Keratinocyte (primary cell): ENCODE measurements at regions not wholly inside any gene's neighbourhood (a gene's known extent, or its start where the extent isn't known, plus 50 kb on each side); places are given as distances from the start of the nearest gene placed in this dataset.

ENCODE experiments used
- EZH2 ChIP-seq: IDR thresholded peaks from one replicate; pipeline ENCODE4 v1.6.1; 2012; ENCODE audit warnings: inconsistent platforms, mild to moderate bottlenecking, low read length, moderate library complexity
- TF ChIP-seq, protein P1 (sequence below), 3 experiments: IDR thresholded peaks in 1 of 3; conservative IDR thresholded peaks in 1 of 3; optimal IDR thresholded peaks in 1 of 3; 2 replicates in 2 of 3; 3 replicates in 1 of 3; pipeline versions ENCODE3 to v1.5.1; 2011; ENCODE audit warnings: low read length in 3 of 3, mild to moderate bottlenecking in 3 of 3, moderate library complexity in 2 of 3, control low read depth in 1 of 3, inconsistent platforms in 1 of 3; ENCODE audit not compliant: insufficient read depth in 2 of 3; ENCODE audit errors: extremely low read depth in 1 of 3

DNA sequence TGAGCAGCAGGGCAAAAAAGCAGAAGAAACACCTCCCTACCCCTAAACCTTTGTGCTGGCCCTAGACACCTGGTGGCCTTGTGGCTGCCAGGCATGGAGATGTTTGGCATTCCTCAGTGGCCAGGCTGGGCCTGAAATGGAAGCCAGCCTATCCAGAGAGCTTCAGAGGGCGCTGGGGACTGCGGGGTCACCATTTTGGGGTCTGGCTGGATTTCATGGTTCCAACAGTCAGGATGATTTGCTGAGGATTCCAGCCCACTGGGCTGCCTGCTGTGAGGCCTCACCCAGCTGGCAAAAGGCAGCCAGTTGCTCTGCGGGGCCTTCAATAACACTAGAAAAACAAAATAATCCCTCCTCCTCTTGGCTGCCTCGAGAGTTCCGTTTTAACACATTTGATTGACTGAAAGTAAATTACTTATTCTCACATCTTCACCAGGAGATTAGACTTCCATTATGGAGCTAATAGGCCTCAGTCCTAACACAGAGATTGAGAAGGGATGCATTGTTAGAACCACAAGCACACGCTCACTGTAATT lies 154.1 kb downstream of the EN1 start:
- TF ChIP-seq, protein P1, sequence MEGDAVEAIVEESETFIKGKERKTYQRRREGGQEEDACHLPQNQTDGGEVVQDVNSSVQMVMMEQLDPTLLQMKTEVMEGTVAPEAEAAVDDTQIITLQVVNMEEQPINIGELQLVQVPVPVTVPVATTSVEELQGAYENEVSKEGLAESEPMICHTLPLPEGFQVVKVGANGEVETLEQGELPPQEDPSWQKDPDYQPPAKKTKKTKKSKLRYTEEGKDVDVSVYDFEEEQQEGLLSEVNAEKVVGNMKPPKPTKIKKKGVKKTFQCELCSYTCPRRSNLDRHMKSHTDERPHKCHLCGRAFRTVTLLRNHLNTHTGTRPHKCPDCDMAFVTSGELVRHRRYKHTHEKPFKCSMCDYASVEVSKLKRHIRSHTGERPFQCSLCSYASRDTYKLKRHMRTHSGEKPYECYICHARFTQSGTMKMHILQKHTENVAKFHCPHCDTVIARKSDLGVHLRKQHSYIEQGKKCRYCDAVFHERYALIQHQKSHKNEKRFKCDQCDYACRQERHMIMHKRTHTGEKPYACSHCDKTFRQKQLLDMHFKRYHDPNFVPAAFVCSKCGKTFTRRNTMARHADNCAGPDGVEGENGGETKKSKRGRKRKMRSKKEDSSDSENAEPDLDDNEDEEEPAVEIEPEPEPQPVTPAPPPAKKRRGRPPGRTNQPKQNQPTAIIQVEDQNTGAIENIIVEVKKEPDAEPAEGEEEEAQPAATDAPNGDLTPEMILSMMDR (optimal IDR thresholded peaks at IDR 0.05 in 1 of 3, IDR thresholded peaks at IDR 0.05 in 1 of 3, conservative IDR thresholded peaks at IDR 0.05 in 1 of 3; ENCODE audit: extremely low read depth in 1 of 3, insufficient read depth in 2 of 3, low read length in 3 of 3) = no peak
- no peak for TF ChIP-seq EZH2
